ENCODE measurements at regions not wholly inside any gene's neighbourhood (a gene's known extent, or its start where the extent isn't known, plus 50 kb on each side); places are given as distances from the start of the nearest gene placed in this dataset.
"Not testable (repeated sequence)": the region's sequence is repeated elsewhere in the genome, so short reads cannot be mapped to it uniquely, and the experiment has no call there.

DNA sequence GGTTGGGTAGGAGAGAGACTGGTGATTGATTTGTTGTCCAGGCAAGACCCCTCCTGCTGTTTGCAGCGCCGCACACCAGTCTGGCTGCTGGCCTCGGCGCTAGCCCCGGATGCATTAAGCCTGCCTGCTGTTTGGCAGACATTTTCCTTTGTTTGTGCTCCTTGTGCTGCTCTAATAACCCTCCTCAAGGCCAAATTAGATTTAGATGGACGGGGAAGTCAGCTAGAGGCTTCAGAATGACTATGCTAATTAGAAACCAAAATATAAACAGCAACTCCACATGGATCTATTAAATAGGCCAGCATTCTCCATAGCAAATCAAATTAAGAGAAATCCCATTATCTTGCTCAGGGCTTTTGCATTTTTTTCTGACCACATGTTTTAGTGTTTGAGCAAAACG, 445.2 kb downstream of the SQOR start:
- Histone ChIP-seq H3K4me3 (no peak overlapping the region), H3K36me3 (no peaks in the 10 kb centered on the region), H3K4me1 (ENCODE audit: insufficient read depth) (no peaks in the 10 kb centered on the region), H3K27ac (no peak overlapping the region), H3K9me3 (no peaks in the 10 kb centered on the region), H3K27me3 (no peaks in the 10 kb centered on the region)
- intact Hi-C loops (cut with DNase I) = no loop called here
- TF ChIP-seq POLR2A (IDR thresholded peaks at IDR 0.05) = no peak
- TF ChIP-seq, protein P1, sequence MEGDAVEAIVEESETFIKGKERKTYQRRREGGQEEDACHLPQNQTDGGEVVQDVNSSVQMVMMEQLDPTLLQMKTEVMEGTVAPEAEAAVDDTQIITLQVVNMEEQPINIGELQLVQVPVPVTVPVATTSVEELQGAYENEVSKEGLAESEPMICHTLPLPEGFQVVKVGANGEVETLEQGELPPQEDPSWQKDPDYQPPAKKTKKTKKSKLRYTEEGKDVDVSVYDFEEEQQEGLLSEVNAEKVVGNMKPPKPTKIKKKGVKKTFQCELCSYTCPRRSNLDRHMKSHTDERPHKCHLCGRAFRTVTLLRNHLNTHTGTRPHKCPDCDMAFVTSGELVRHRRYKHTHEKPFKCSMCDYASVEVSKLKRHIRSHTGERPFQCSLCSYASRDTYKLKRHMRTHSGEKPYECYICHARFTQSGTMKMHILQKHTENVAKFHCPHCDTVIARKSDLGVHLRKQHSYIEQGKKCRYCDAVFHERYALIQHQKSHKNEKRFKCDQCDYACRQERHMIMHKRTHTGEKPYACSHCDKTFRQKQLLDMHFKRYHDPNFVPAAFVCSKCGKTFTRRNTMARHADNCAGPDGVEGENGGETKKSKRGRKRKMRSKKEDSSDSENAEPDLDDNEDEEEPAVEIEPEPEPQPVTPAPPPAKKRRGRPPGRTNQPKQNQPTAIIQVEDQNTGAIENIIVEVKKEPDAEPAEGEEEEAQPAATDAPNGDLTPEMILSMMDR (IDR thresholded peaks at IDR 0.05) = no peak
- TF ChIP-seq EP300 (IDR thresholded peaks at IDR 0.05) = no peak
- DNase-seq = no peak
- WGBS, 3 donors = 3 to 5% (median 4%) methylated on average over 7 of the region's 7 CpGs

DNA sequence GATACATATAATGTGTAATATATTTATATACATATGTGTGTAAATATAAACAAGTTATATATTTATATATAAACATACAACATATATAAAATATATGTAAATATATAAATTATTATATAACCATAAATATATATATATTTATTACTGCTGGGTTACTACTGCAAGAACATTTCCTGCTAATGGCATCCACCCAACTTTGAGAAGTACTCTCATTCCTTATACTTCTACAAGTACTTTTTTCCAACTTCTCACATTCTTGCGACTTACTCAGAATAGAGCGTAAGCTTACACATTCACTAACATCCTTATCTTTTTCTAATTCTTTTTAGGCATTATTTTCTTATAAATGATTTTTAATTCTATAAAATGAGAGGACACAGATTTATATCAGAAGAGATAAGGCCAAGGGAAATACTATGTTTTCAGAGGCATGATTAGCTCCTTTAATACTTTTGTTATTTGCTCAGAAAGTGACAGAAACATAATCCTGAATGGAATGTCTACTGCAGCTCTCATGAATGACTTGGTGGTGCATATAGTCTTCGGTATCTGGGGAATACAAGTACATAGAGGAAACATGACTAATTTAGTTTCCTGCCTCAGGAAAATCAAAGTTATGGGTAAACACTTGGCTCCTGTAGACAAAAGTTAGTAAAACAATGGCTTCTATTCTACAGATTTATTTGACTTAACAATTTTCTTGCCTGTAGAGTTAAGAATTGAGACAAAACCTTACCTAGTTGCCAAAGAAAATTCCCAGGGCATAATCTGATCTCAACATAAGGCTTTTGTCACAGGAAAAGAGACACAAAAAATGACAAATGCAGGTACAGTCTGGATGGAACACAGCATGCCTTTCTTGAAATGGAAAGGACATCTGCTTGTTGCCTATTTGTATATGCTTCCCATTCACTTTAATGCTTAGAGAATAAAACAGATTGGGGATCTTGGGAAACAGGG, 453.9 kb downstream of the SQOR start:
- no peaks in the 10 kb centered on the region for H3K36me3 ChIP-seq
- H3K27ac ChIP-seq = no peak overlapping the region
- H3K4me1 ChIP-seq (ENCODE audit: insufficient read depth) = no peaks in the 10 kb centered on the region
- no peaks in the 10 kb centered on the region for H3K9me3 ChIP-seq
- no peak for DNase-seq
- TF ChIP-seq, protein P1 (IDR thresholded peaks at IDR 0.05) = no peak
- H3K4me3 ChIP-seq = no peak overlapping the region
- H3K27me3 ChIP-seq = no peaks in the 10 kb centered on the region
- WGBS, 3 donors = 92 to 93% (median 92%) methylated on average over 3 of the region's 3 CpGs
- intact Hi-C loops (cut with DNase I) = no loop called here

DNA sequence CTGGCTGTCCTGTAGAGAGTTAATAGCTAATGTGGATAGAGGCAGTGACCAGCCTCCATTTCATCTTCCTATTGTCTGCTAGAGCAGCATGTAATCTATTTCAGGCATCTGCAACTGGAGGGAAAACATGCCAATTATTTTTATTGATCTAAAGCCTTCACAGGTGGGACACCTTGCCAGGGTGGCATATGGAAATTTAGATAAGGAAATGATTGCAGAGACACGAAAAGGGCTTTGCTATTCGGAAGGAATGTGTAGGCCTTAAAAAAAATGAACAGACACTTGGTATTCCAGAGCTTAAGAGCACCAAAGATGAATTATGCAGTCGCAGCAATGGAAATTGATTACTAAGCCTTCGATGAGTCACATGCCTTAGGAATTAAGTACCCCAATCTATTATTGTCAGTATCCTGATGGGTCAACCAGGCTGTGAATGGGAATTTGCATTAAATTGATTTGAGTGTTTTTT, 454.7 kb downstream of the SQOR start:
- H3K27me3 ChIP-seq = no peaks in the 10 kb centered on the region
- 72 to 88% (median 73%) methylated on average over 4 of the region's 4 CpGs for WGBS, 3 donors
- no peak overlapping the region for H3K4me3 ChIP-seq
- no peak for DNase-seq
- no peak overlapping the region for H3K27ac ChIP-seq
- intact Hi-C loops (cut with DNase I) = no loop called here
- H3K4me1 ChIP-seq (ENCODE audit: insufficient read depth) = no peaks in the 10 kb centered on the region
- H3K9me3 ChIP-seq = no peaks in the 10 kb centered on the region
- H3K36me3 ChIP-seq = no peaks in the 10 kb centered on the region
- TF ChIP-seq EP300 (IDR thresholded peaks at IDR 0.05) = no peak
- TF ChIP-seq, protein P1 (IDR thresholded peaks at IDR 0.05) = no peak

DNA sequence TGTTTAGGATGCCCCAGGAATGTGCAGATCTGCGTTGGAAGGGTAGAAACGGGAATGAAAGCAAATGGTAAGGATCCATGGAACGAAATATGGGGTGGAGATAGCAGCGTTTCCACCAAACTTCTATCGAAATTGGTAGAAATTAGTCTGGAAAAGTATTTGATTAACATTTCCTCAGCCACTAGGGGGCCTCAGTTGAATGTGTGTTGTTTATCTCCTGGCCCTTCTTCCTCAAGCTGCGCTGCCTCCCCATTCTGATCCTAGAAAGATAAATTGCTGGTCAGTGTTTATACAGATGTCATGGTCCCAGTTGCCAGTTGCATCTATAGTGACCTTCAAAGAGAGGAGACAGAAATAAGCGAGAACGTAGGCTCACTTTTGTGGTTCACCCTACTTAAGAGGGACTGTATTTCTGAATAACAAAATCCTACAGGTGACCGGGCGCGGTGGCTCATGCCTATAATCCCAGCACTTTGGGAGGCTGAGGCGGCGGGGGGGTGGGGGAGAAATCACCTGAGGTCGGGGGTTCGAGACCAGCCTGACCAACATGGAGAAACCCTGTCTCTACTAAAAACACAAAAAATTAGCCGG, 457.1 kb downstream of the SQOR start:
- no peaks in the 10 kb centered on the region for H3K9me3 ChIP-seq
- no peak for DNase-seq
- no peak overlapping the region for H3K4me3 ChIP-seq
- H3K4me1 ChIP-seq (ENCODE audit: insufficient read depth) = no peaks in the 10 kb centered on the region
- no peak for TF ChIP-seq POLR2A (IDR thresholded peaks at IDR 0.05)
- TF ChIP-seq, protein P1 (IDR thresholded peaks at IDR 0.05) = no peak
- TF ChIP-seq EP300 (IDR thresholded peaks at IDR 0.05) = no peak
- intact Hi-C loops (cut with DNase I) = no loop called here
- H3K27me3 ChIP-seq = no peaks in the 10 kb centered on the region
- H3K27ac ChIP-seq = no peak overlapping the region
- H3K36me3 ChIP-seq = no peaks in the 10 kb centered on the region
- 69 to 79% (median 72%) methylated on average over 16 of the region's 16 CpGs for WGBS, 3 donors

DNA sequence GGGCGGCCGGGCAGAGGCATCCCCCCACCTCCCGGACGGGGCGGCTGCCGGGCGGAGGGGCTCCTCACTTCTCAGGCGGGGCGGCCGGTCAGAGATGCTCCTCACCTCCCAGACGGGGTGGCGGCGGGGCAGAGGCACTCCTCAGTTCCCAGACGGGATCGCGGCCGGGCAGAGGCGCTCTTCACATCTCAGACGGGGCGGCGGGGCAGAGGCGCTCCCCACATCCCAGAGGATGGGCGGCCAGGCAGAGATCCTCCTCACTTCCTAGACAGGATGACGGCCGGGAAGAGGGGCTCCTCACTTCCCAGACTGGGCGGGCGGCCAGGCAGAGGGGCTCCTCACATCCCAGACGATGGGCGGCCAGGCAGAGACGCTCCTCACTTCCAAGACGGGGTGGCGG, 463.2 kb downstream of the SQOR start:
- H3K9me3 ChIP-seq; H3K4me3 ChIP-seq; intact Hi-C loops (cut with DNase I); DNase-seq; H3K4me1 ChIP-seq (ENCODE audit: insufficient read depth); H3K36me3 ChIP-seq; H3K27ac ChIP-seq; H3K27me3 ChIP-seq: not testable (repeated sequence)
- WGBS, 3 donors = 95 to 97% (median 97%) methylated on average over 25 to 32 of the region's 32 CpGs
